Skeletal muscle satellite cell (primary cell): ENCODE measurements at regions not wholly inside any gene's neighbourhood (a gene's known extent, or its start where the extent isn't known, plus 50 kb on each side); places are given as distances from the start of the nearest gene placed in this dataset.

Source experiments
- H3K27me3 ChIP-seq: 2 replicates; pipeline ENCODE4 v1.7.0; 2013; ENCODE audit warnings: low read length; ENCODE audit not compliant: control insufficient read depth, insufficient read depth
- H3K36me3 ChIP-seq: 2 replicates; pipeline ENCODE4 v1.7.0; 2013; ENCODE audit warnings: mild to moderate bottlenecking, control low read depth, low read length; ENCODE audit not compliant: insufficient read depth
- H3K4me1 ChIP-seq: 2 replicates; pipeline ENCODE4 v1.7.0; 2013; ENCODE audit warnings: low read length; ENCODE audit not compliant: control insufficient read depth, insufficient read depth
- H3K4me2 ChIP-seq: 2 replicates; pipeline ENCODE4 v1.7.0; 2013; ENCODE audit warnings: mild to moderate bottlenecking, low read length
- H3K4me3 ChIP-seq: 2 replicates; pipeline ENCODE4 v1.7.0; 2013; ENCODE audit warnings: low read length
- H3K9ac ChIP-seq: 2 replicates; pipeline ENCODE4 v1.7.0; 2013; ENCODE audit warnings: mild to moderate bottlenecking, low read depth, low read length, moderate library complexity
- H3K9me3 ChIP-seq: replicated peaks from 2 replicates; pipeline ENCODE4 v1.7.0; 2013; ENCODE audit warnings: mild to moderate bottlenecking, control low read depth, low read length

GRCh38 chr16:86101137-86101896 lies 202.4 kb downstream of the IRF8 start:
- H3K27me3 ChIP-seq, result no peaks in the 10 kb centered on the region

GRCh38 chr16:86101897-86102157 lies 202.9 kb downstream of the IRF8 start:
- H3K4me3 ChIP-seq, result no peak overlapping the region
- H3K9ac ChIP-seq, result no peak overlapping the region
- H3K4me1 ChIP-seq, result no peaks in the 10 kb centered on the region
- no peak overlapping the region for H3K4me2 ChIP-seq
- no peaks in the 10 kb centered on the region for H3K36me3 ChIP-seq
- no peaks in the 10 kb centered on the region for H3K9me3 ChIP-seq
- H3K27me3 ChIP-seq, result no peaks in the 10 kb centered on the region

More at GRCh38 chr16:86101137-86101896, 202.4 kb downstream of the IRF8 start:
- Histone ChIP-seq H3K4me2 (no peak overlapping the region), H3K4me1 (no peaks in the 10 kb centered on the region), H3K36me3 (no peaks in the 10 kb centered on the region), H3K9me3 (no peaks in the 10 kb centered on the region), H3K9ac (no peak overlapping the region), H3K4me3 (no peak overlapping the region)

- Histone ChIP-seq H3K4me3 (no peak overlapping the region), H3K4me1 (no peaks in the 10 kb centered on the region), H3K36me3 (no peaks in the 10 kb centered on the region)
Measured at GRCh38 chr16:86103320-86103719, 204.4 kb downstream of the IRF8 start.

GRCh38 chr16:86104537-86105048 lies 205.6 kb downstream of the IRF8 start:
- no peaks in the 10 kb centered on the region for H3K4me1 ChIP-seq
- peaks cover 10% of the 10 kb centered on the region for H3K9me3 ChIP-seq
- no peak overlapping the region for H3K9ac ChIP-seq
- H3K27me3 ChIP-seq, result no peaks in the 10 kb centered on the region
- H3K36me3 ChIP-seq, result no peaks in the 10 kb centered on the region
- no peak overlapping the region for H3K4me2 ChIP-seq
- no peak overlapping the region for H3K4me3 ChIP-seq

More at GRCh38 chr16:86103320-86103719, 204.4 kb downstream of the IRF8 start:
- Histone ChIP-seq H3K9ac (no peak overlapping the region), H3K4me2 (no peak overlapping the region), H3K9me3 (peaks cover 2% of the 10 kb centered on the region), H3K27me3 (no peaks in the 10 kb centered on the region)

- peaks cover 10% of the 10 kb centered on the region for H3K9me3 ChIP-seq
- H3K36me3 ChIP-seq, result no peaks in the 10 kb centered on the region
- H3K27me3 ChIP-seq, result no peaks in the 10 kb centered on the region
- no peak overlapping the region for H3K9ac ChIP-seq
- no peaks in the 10 kb centered on the region for H3K4me1 ChIP-seq
- H3K4me2 ChIP-seq, result no peak overlapping the region
- no peak overlapping the region for H3K4me3 ChIP-seq
Measured at GRCh38 chr16:86107215-86107825, 208.4 kb downstream of the IRF8 start.

- no peaks in the 10 kb centered on the region for H3K27me3 ChIP-seq
- no peak overlapping the region for H3K4me2 ChIP-seq
- H3K4me3 ChIP-seq, result no peak overlapping the region
- H3K4me1 ChIP-seq, result no peaks in the 10 kb centered on the region
- peaks cover 10% of the 10 kb centered on the region for H3K9me3 ChIP-seq
- H3K9ac ChIP-seq, result no peak overlapping the region
- H3K36me3 ChIP-seq, result no peaks in the 10 kb centered on the region
Measured at GRCh38 chr16:86108062-86108461, 209.1 kb downstream of the IRF8 start.

GRCh38 chr16:86110134-86110533 lies 211.2 kb downstream of the IRF8 start:
- Histone ChIP-seq H3K4me1 (no peaks in the 10 kb centered on the region), H3K4me2 (no peak overlapping the region), H3K9me3 (peaks cover 10% of the 10 kb centered on the region), H3K27me3 (no peaks in the 10 kb centered on the region), H3K9ac (no peak overlapping the region), H3K36me3 (no peaks in the 10 kb centered on the region), H3K4me3 (no peak overlapping the region)

GRCh38 chr16:86110726-86111125 lies 211.8 kb downstream of the IRF8 start:
- Histone ChIP-seq H3K4me1 (no peaks in the 10 kb centered on the region), H3K4me2 (no peak overlapping the region), H3K4me3 (no peak overlapping the region), H3K36me3 (no peaks in the 10 kb centered on the region), H3K27me3 (no peaks in the 10 kb centered on the region), H3K9me3 (peaks cover 10% of the 10 kb centered on the region), H3K9ac (no peak overlapping the region)

GRCh38 chr16:86112178-86112577 lies 213.2 kb downstream of the IRF8 start:
- Histone ChIP-seq H3K4me3 (no peak overlapping the region), H3K36me3 (no peaks in the 10 kb centered on the region), H3K9me3 (peaks cover 10% of the 10 kb centered on the region), H3K9ac (no peak overlapping the region), H3K4me2 (no peak overlapping the region), H3K4me1 (no peaks in the 10 kb centered on the region), H3K27me3 (no peaks in the 10 kb centered on the region)

- H3K27me3 ChIP-seq, result no peaks in the 10 kb centered on the region
- no peaks in the 10 kb centered on the region for H3K36me3 ChIP-seq
- H3K9ac ChIP-seq, result no peak overlapping the region
- no peaks in the 10 kb centered on the region for H3K9me3 ChIP-seq
- H3K4me1 ChIP-seq, result no peaks in the 10 kb centered on the region
- no peak overlapping the region for H3K4me2 ChIP-seq
- no peak overlapping the region for H3K4me3 ChIP-seq
Measured at GRCh38 chr16:86117235-86117634, 218.3 kb downstream of the IRF8 start.

GRCh38 chr16:86117756-86118155 lies 218.8 kb downstream of the IRF8 start:
- Histone ChIP-seq H3K27me3 (no peaks in the 10 kb centered on the region), H3K36me3 (no peaks in the 10 kb centered on the region), H3K9ac (no peak overlapping the region), H3K9me3 (no peaks in the 10 kb centered on the region), H3K4me1 (no peaks in the 10 kb centered on the region), H3K4me2 (no peak overlapping the region), H3K4me3 (no peak overlapping the region)
